CD14-positive monocyte (primary cell): ENCODE measurements at regions not wholly inside any gene's neighbourhood (a gene's known extent, or its start where the extent isn't known, plus 50 kb on each side); places are given as distances from the start of the nearest gene placed in this dataset.

Source experiments
- DNase-seq, 3 donors: peaks; one replicate each; pipeline ENCODE4 v3.0.0-alpha.2; 2011 to 2022
- H2AFZ ChIP-seq: 2 replicates; pipeline ENCODE4 v1.6.0; 2012; ENCODE audit warnings: mild to moderate bottlenecking, low read depth, low read length, inconsistent platforms; ENCODE audit not compliant: insufficient read depth, poor library complexity, severe bottlenecking
- H3K27ac ChIP-seq, 2 donors: 1 replicate in 1 of 2; 2 replicates in 1 of 2; pipeline ENCODE4 v1.5.1; 2012 to 2013; ENCODE audit warnings: low read length in 2 of 2, control low read depth in 1 of 2, inconsistent platforms in 1 of 2, low read depth in 1 of 2, mild to moderate bottlenecking in 1 of 2
- H3K27me3 ChIP-seq, 2 donors: one replicate each; pipeline versions ENCODE4 v1.6.0 to v1.6.1; 2011 to 2013; ENCODE audit warnings: low read length in 2 of 2; ENCODE audit not compliant: control insufficient read depth in 2 of 2, insufficient read depth in 2 of 2
- H3K36me3 ChIP-seq, 2 donors: replicated peaks in 1 of 2; 1 replicate in 1 of 2; 2 replicates in 1 of 2; pipeline versions ENCODE4 v1.5.1 to v1.6.1; 2012 to 2013; ENCODE audit warnings: low read length in 2 of 2, control low read depth in 1 of 2, inconsistent platforms in 1 of 2, mild to moderate bottlenecking in 1 of 2; ENCODE audit not compliant: insufficient read depth in 2 of 2, control insufficient read depth in 1 of 2
- H3K4me1 ChIP-seq, 2 donors: 1 replicate in 1 of 2; 2 replicates in 1 of 2; pipeline versions ENCODE4 v1.5.1 to v1.6.1; 2012 to 2013; ENCODE audit warnings: low read length in 2 of 2, control low read depth in 1 of 2, inconsistent platforms in 1 of 2, mild to moderate bottlenecking in 1 of 2, moderate library complexity in 1 of 2; ENCODE audit not compliant: insufficient read depth in 2 of 2, control insufficient read depth in 1 of 2
- H3K4me2 ChIP-seq: replicated peaks from 2 replicates; pipeline ENCODE3; 2012; ENCODE audit warnings: low read length, moderate library complexity, mild to moderate bottlenecking; ENCODE audit not compliant: poor library complexity, severe bottlenecking; ENCODE audit errors: extremely low read depth
- H3K4me3 ChIP-seq, 3 experiments: fragments of 200-600 bp in 1 of 3; sonication (generic) in 1 of 3; replicated peaks in 1 of 3; 1 replicate in 2 of 3; 2 replicates in 1 of 3; pipeline ENCODE4 v1.5.1; 2011 to 2013; ENCODE audit warnings: low read length in 3 of 3, mild to moderate bottlenecking in 3 of 3, control low read depth in 2 of 3, low read depth in 2 of 3, inconsistent platforms in 1 of 3, moderate library complexity in 1 of 3
- H3K79me2 ChIP-seq: 2 replicates; pipeline ENCODE4 v1.6.0; 2012; ENCODE audit warnings: mild to moderate bottlenecking, control low read depth, inconsistent platforms, low read length, moderate library complexity; ENCODE audit not compliant: insufficient read depth
- H3K9ac ChIP-seq: 2 replicates; pipeline ENCODE4 v1.6.0; 2017; ENCODE audit warnings: low read length, mild to moderate bottlenecking; ENCODE audit not compliant: insufficient read depth, poor library complexity, severe bottlenecking
- H3K9me3 ChIP-seq, 2 donors: replicated peaks in 1 of 2; 1 replicate in 1 of 2; 2 replicates in 1 of 2; pipeline versions ENCODE4 v1.5.1 to v1.6.1; 2012 to 2013; ENCODE audit warnings: low read length in 2 of 2, control low read depth in 1 of 2; ENCODE audit not compliant: control insufficient read depth in 1 of 2, insufficient read depth in 1 of 2
- H4K20me1 ChIP-seq: 2 replicates; pipeline ENCODE4 v1.6.0; 2012; ENCODE audit warnings: mild to moderate bottlenecking, low read length, control low read depth, moderate library complexity; ENCODE audit not compliant: insufficient read depth
- H3K27ac Mint-ChIP-seq, 7 donors: one replicate each; pipeline ENCODE4 v1.8.0; 2020; ENCODE audit warnings: mild to moderate bottlenecking in 7 of 7, mixed read lengths in 7 of 7, moderate library complexity in 6 of 7, inconsistent platforms in 2 of 7
- H3K27me3 Mint-ChIP-seq, 3 donors: one replicate each; pipeline ENCODE4 v1.8.0; 2021 to 2022; ENCODE audit warnings: low read depth in 3 of 3, mild to moderate bottlenecking in 3 of 3, mixed read lengths in 3 of 3, moderate library complexity in 3 of 3, inconsistent platforms in 1 of 3
- H3K36me3 Mint-ChIP-seq, 2 donors: one replicate each; pipeline ENCODE4 v1.8.0; 2020; ENCODE audit warnings: mixed read lengths in 2 of 2, inconsistent platforms in 1 of 2, mild to moderate bottlenecking in 1 of 2
- H3K4me1 Mint-ChIP-seq: one replicate; pipeline ENCODE4 v1.8.0; 2020; ENCODE audit warnings: mild to moderate bottlenecking, mixed read lengths
- H3K4me3 Mint-ChIP-seq, 2 donors: one replicate each; pipeline ENCODE4 v1.8.0; 2020; ENCODE audit warnings: mild to moderate bottlenecking in 2 of 2, mixed read lengths in 2 of 2, moderate library complexity in 1 of 2
- H3K9me3 Mint-ChIP-seq, 7 donors: one replicate each; pipeline ENCODE4 v1.8.0; 2020 to 2022; ENCODE audit warnings: mixed read lengths in 7 of 7, mild to moderate bottlenecking in 6 of 7, moderate library complexity in 6 of 7, inconsistent platforms in 2 of 7
- CTCF ChIP-seq: fragments of 200-600 bp; IDR thresholded peaks from one replicate; pipeline ENCODE4 v1.8.0; 2022; ENCODE audit warnings: antibody characterized with exemption, mild to moderate bottlenecking
- WGBS: methylation state at CpG from one replicate; pipeline ENCODE4 v1.1.5; 2013; ENCODE audit warnings: missing lambda C conversion rate; ENCODE audit not compliant: insufficient coverage; 5-methylcytosine and 5-hydroxymethylcytosine counted together
- intact Hi-C, 2 donors: fragments of 100-400 bp; cut with micrococcal nuclease; formaldehyde crosslinking; loops; one replicate each; pipeline versions ENCODE4 v1.15.0 to v1.15.1; 2023

GRCh38 chr7:26955516-26955915 lies 91.1 kb upstream of the SKAP2 start:
- Mint-ChIP-seq H3K9me3 (peaks cover 0 to 2% (median 0%) of the 10 kb centered on the region in 7 donors), H3K4me3 (no peak overlapping the region), H3K27me3 (peaks cover 0 to 3% (median 0%) of the 10 kb centered on the region in 3 donors), H3K4me1 (peaks cover 1% of the 10 kb centered on the region), H3K27ac (no peak overlapping the region), H3K36me3 (no peaks in the 10 kb centered on the region)
- DNase-seq, result no peak
- H2AFZ ChIP-seq, result no peak overlapping the region
- no peaks in the 10 kb centered on the region for H3K79me2 ChIP-seq
- H3K27me3 ChIP-seq, result no peaks in the 10 kb centered on the region
- H3K4me2 ChIP-seq, result no peak overlapping the region
- intact Hi-C loops, result no loop called here
- H4K20me1 ChIP-seq, result no peaks in the 10 kb centered on the region
- TF ChIP-seq CTCF, result no peak
- no peaks in the 10 kb centered on the region for H3K9me3 ChIP-seq
- WGBS, result no CpG with 5 or more reads among the region's 2 CpGs
- H3K9ac ChIP-seq, result no peak overlapping the region
- H3K36me3 ChIP-seq, result no peaks in the 10 kb centered on the region
- H3K27ac ChIP-seq, result no peak overlapping the region
- H3K4me3 ChIP-seq, result no peak overlapping the region
- H3K4me1 ChIP-seq, result no peaks in the 10 kb centered on the region

- Histone ChIP-seq H2AFZ (no peak overlapping the region), H3K4me3 (no peak overlapping the region), H3K9me3 (no peaks in the 10 kb centered on the region), H3K4me1 (no peaks in the 10 kb centered on the region), H3K9ac (no peak overlapping the region), H3K27ac (no peak overlapping the region), H3K36me3 (no peaks in the 10 kb centered on the region), H4K20me1 (no peaks in the 10 kb centered on the region), H3K27me3 (no peaks in the 10 kb centered on the region), H3K79me2 (no peaks in the 10 kb centered on the region), H3K4me2 (no peak overlapping the region)
- WGBS, result no CpG with 5 or more reads among the region's 4 CpGs
- Mint-ChIP-seq H3K27me3 (peaks cover 0 to 3% (median 0%) of the 10 kb centered on the region in 3 donors), H3K9me3 (peaks cover 0 to 2% (median 0%) of the 10 kb centered on the region in 7 donors), H3K36me3 (no peaks in the 10 kb centered on the region), H3K4me3 (no peak overlapping the region), H3K27ac (no peak overlapping the region), H3K4me1 (peaks cover 1% of the 10 kb centered on the region)
- DNase-seq, result no peak
- intact Hi-C loops, result no loop called here
- no peak for TF ChIP-seq CTCF
These were observed 90.6 kb upstream of the SKAP2 start for GRCh38 chr7:26954951-26955350.
